ENCODE measurements at regions not wholly inside any gene's neighbourhood (a gene's known extent, or its start where the extent isn't known, plus 50 kb on each side); places are given as distances from the start of the nearest gene placed in this dataset.

- H3K4me3 ChIP-seq (ENCODE audit: low read length) = no peak overlapping the region
- no peak for TF ChIP-seq CTCF (conservative IDR thresholded peaks at IDR 0.05; ENCODE audit: low read depth, low read length)
- no peak for DNase-seq (ENCODE audit: low read depth)
Measured at GRCh38 chr5:164217464-164217863, 712.0 kb downstream of the MAT2B start.

GRCh38 chr5:164220522-164220921 lies 715.1 kb downstream of the MAT2B start:
- H3K4me3 ChIP-seq (ENCODE audit: low read length) = no peak overlapping the region
- no peak for TF ChIP-seq CTCF (conservative IDR thresholded peaks at IDR 0.05; ENCODE audit: low read depth, low read length)
- no peak for DNase-seq (ENCODE audit: low read depth)

- no peak overlapping the region for H3K4me3 ChIP-seq (ENCODE audit: low read length)
- DNase-seq (ENCODE audit: low read depth) = no peak
- TF ChIP-seq CTCF (conservative IDR thresholded peaks at IDR 0.05; ENCODE audit: low read depth, low read length) = no peak
Measured at GRCh38 chr5:164224236-164224635, 718.8 kb downstream of the MAT2B start.

GRCh38 chr5:164224772-164225171 lies 719.4 kb downstream of the MAT2B start:
- no peak for TF ChIP-seq CTCF (conservative IDR thresholded peaks at IDR 0.05; ENCODE audit: low read depth, low read length)
- DNase-seq (ENCODE audit: low read depth) = no peak
- no peak overlapping the region for H3K4me3 ChIP-seq (ENCODE audit: low read length)

- TF ChIP-seq CTCF (conservative IDR thresholded peaks at IDR 0.05; ENCODE audit: low read depth, low read length) = no peak
- no peak for DNase-seq (ENCODE audit: low read depth)
Measured at GRCh38 chr5:164230341-164230740, 724.9 kb downstream of the MAT2B start.

GRCh38 chr5:164233791-164234190 lies 728.4 kb downstream of the MAT2B start:
- DNase-seq (ENCODE audit: low read depth) = no peak
- no peak overlapping the region for H3K4me3 ChIP-seq (ENCODE audit: low read length)
- no peak for TF ChIP-seq CTCF (conservative IDR thresholded peaks at IDR 0.05; ENCODE audit: low read depth, low read length)

More at GRCh38 chr5:164230341-164230740, 724.9 kb downstream of the MAT2B start:
- no peak overlapping the region for H3K4me3 ChIP-seq (ENCODE audit: low read length)

GRCh38 chr5:164234321-164234720 lies 728.9 kb downstream of the MAT2B start:
- no peak for DNase-seq (ENCODE audit: low read depth)
- no peak overlapping the region for H3K4me3 ChIP-seq (ENCODE audit: low read length)
- TF ChIP-seq CTCF (conservative IDR thresholded peaks at IDR 0.05; ENCODE audit: low read depth, low read length) = no peak
